HG03108 (cell line): ENCODE measurements at regions not wholly inside any gene's neighbourhood (a gene's known extent, or its start where the extent isn't known, plus 50 kb on each side); places are given as distances from the start of the nearest gene placed in this dataset.

ENCODE experiments used
- ATAC-seq: cut with Tn5 transposase; IDR thresholded peaks from one replicate; pipeline ENCODE4 v1.9.1; 2021; ENCODE audit warnings: moderate library complexity; ENCODE audit not compliant: unreplicated experiment

DNA sequence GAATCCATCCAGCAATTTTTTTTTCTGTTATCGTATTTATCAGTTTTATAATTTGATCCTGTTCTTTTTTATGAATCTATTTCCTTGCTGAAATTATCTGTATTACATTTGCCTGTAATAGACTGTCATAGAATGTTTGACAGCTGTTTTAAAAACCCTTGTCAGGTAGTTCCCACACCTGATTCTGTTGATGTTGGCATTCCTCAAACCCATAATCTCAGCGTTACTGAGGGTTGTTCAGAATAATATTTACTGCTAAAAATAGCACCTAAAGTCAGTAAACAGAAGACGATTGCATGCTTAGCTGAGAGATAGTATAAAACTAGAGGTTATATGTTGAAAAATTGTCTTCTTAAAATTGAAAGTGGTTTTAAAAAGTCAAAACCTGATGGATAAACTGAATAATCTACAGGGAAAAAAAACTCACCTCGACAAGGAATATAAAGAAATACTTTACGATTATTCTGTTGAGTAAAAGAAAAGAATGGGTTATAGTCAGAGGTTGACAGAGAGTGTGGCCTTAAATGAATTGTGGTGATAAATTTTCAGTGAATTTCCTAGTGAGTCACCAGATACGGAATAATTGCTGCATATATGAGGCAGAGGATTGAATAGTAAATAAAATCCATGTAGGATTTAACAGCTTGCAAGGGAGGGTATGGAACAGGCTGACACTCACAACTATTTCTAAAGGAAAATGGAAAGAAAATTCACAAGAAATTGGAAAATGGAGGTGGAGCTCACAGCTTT lies 824.1 kb upstream of the IGFBP3 start:
- no peak for ATAC-seq

DNA sequence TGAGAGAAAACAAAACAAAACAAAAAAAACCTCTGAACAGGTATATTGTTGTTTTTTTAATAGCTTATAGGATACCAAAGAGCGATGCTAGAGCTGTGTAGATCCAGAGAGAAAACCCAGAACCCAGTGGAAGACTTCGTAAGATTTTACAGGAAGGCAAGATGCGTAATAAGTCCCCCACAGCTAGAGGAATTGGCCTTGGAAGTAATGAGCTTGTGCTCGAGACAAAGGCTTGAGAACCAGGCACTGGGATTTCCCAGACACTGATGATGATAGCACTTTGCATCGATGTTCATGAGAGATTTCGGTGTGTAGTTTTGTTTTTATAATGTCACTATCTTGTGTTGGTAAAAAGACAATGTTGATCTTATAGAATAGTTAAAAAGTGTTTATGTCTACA lies 821.5 kb upstream of the IGFBP3 start:
- no peak for ATAC-seq

- ATAC-seq = no peak
Measured at GRCh38 chr7:46741938-46742540, 821.0 kb upstream of the IGFBP3 start.

GRCh38 chr7:46741181-46741580 lies 820.1 kb upstream of the IGFBP3 start:
- no peak for ATAC-seq

DNA sequence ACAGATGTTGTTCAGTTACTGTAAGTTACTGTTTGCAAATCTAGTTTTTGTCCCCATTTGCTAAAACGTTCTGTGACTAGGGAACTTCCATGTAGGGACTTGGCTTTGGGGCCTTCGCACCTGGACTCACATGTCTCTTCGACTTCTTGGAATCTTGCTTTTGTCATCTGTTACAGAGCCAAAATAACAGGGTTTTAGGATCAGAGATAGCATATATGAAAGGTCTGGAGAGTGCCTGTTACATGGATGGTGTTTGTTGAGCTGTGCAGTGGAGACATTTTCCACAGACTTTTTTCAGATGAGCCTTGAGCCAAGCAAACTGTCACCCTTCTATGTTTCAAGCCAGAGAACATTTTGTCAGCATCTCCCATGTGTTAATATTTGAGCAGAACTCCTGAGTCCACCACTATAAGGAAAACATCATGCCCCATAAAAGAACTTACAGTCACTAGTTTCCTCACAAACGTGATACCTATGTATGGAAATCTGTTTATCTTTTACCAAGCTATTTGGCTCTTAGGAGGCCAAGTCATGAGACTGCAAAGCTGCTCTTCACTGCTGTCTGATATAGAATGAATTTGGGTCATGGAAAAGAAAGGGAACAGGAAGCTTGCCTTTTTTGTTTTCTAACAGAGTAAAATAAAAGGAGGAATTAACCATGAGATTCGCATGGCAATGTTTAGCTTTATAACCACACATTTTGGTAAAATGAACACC lies 818.6 kb upstream of the IGFBP3 start:
- no peak for ATAC-seq

GRCh38 chr7:46738796-46739195 lies 817.7 kb upstream of the IGFBP3 start:
- no peak for ATAC-seq

- no peak for ATAC-seq
Measured at GRCh38 chr7:46738165-46738564, 817.1 kb upstream of the IGFBP3 start.

DNA sequence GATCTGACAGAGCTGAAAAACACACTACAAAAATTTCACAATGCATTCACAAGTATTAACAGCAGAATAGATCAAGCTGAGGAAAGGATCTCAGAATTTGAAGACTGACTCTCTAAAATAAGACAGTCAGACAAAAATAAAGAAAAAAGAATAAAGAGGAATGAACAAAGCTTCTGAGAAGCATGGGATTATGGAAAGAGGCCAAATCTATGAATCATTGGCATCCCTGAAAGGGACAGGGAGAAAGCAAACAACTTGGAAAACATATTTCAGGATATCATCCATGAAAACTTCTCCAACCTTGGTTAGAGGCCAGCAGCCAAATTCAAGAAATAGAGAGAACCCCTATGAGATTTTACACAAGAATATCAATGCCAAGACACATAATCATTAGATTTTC lies 804.8 kb upstream of the IGFBP3 start:
- ATAC-seq = no peak

DNA sequence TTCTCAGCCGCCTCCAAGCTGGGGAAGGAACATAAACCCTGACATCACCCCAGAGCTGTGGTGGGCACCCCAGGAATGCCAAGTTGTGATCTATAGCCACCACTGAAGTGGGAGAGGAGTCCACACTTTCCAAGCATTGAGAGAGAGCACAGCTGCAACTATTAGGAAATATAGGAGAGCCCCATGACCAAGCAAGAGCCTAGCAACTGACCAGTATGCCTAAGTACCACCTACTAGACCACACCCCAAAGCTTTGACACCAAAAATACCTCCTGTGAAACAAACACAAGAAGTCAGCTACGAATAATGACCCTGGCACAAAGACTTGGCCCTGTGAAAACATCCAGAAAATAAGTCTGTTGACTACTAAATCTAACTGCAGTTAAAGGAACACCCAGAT lies 804.1 kb upstream of the IGFBP3 start:
- ATAC-seq = no peak

- ATAC-seq = no peak
Measured at GRCh38 chr7:46723742-46724141, 802.7 kb upstream of the IGFBP3 start.

- ATAC-seq = no peak
Measured at GRCh38 chr7:46723003-46723402, 801.9 kb upstream of the IGFBP3 start.

DNA sequence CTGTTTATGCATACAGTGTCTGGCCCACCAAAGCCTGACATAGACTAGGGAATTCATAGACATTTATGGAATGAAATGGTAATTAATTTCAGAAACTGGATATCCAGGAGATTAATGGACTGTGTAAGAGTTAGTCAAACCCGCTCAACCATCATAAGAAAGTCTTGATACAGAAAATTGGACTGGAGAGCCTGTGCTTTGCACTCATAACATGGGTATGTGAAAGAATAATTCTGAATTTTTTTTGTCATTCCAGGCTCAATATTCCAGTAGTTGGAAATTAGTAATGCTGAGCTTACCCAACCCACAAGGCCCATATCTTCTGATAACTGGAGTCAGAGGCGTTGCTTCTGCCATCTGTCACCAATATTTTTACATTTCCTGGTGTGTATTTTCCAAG lies 799.7 kb upstream of the IGFBP3 start:
- no peak for ATAC-seq

- ATAC-seq = no peak
Measured at GRCh38 chr7:46719616-46720015, 798.5 kb upstream of the IGFBP3 start.

- no peak for ATAC-seq
Measured at GRCh38 chr7:46716926-46717325, 795.9 kb upstream of the IGFBP3 start.

DNA sequence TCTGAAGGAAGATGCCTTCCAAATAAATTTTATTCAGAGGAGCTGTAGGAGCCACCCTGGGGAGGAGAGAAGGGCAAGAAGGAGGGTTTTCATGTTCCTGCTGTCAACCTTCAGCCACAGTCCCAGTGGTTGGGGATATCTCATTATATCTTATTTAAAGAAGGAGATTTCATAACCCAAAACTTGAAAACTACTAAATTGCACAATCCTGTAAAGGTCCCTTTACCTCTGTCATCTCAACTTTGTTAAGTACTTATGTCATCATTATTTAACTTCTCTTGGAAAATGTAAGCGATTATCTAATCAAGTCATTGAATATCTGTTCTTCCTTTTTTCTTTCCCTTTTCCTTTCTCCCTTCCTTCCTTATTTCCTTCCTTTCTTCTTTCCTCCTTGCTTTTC lies 794.5 kb upstream of the IGFBP3 start:
- ATAC-seq = no peak

DNA sequence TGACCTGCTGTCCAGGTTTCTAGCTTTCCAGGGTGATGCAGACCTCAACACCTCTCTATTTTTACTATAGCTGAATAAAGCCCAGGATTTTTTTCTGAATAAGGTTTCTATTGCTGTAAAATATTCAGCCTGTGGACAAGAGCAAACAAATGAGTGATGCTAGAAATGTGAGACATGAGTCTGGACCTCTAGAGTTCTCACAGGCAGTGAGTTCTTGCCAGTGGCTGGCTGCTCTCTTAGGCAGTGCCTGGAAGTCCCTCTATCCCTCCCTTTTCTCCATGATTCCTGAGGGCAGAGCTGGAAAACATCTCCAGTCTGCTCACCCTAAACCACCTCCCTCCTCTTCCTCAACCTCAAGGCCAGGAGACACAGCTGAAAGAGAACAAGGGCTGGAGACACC lies 793.8 kb upstream of the IGFBP3 start:
- no peak for ATAC-seq

GRCh38 chr7:46713868-46714596 lies 793.0 kb upstream of the IGFBP3 start:
- no peak for ATAC-seq

DNA sequence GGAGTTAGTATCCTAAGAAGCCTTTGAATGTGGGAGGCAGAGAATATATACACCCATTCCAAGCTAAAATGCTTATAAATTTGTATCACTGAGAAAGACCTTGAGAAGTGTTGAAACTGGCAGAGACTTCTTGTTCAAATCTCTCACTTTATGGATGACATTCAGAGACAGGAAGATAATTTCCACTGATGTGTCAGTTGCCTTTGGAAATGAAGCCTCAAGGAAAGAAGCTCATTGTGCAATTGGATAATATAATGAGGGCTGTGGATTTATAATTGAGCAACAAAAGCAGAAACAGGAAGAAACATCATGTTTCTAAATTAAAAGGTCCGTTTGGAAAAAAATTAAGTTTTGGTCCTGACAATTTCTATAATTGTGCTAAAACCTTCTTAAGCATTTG lies 789.9 kb upstream of the IGFBP3 start:
- ATAC-seq = no peak

GRCh38 chr7:46707973-46708372 lies 786.9 kb upstream of the IGFBP3 start:
- ATAC-seq = no peak

GRCh38 chr7:46705386-46706255 lies 784.5 kb upstream of the IGFBP3 start:
- no peak for ATAC-seq

- no peak for ATAC-seq
Measured at GRCh38 chr7:46696741-46697140, 775.7 kb upstream of the IGFBP3 start.
